IMR-90 (cell line): ENCODE measurements at regions not wholly inside any gene's neighbourhood (a gene's known extent, or its start where the extent isn't known, plus 50 kb on each side); places are given as distances from the start of the nearest gene placed in this dataset.

Source experiments
- ATAC-seq: fragments of 200-7000 bp; cut with Tn5 transposase; 2 replicates; pipeline ENCODE4 v1.9.1; 2020; ENCODE audit warnings: low read depth, mild to moderate bottlenecking, moderate library complexity
- BruUV-seq: library from RNA; stranded (reverse); fragments of 400-500 nt; replicated peaks from 2 replicates; lab custom pipeline; 2021; lab: Mats Ljungman, UMichigan
- CTCF ChIA-PET: fragments of 300-600 bp; formaldehyde crosslinking; extraction: SDS; loops from one replicate; lab custom pipeline; 2021; ENCODE audit warnings: antibody characterized with exemption; lab: Yijun Ruan, JAX
- POLR2A ChIA-PET: fragments of 300-600 bp; sonication (Branson Sonifier 250); formaldehyde crosslinking; loops from one replicate; lab custom pipeline; 2022; ENCODE audit warnings: antibody characterized with exemption; ENCODE audit not compliant: unreplicated experiment; lab: Charles Lee
- DNase-seq: peaks from one replicate; pipeline ENCODE4 v3.0.0; 2013
- H2AFZ ChIP-seq: replicated peaks from 2 replicates; pipeline ENCODE3; 2013; ENCODE audit warnings: low read length, mild to moderate bottlenecking; ENCODE audit not compliant: poor library complexity
- H2AK5ac ChIP-seq: 2 replicates; pipeline ENCODE4 v1.6.1; 2013; ENCODE audit warnings: low read depth, low read length, inconsistent platforms
- H2AK9ac ChIP-seq: replicated peaks from 2 replicates; pipeline ENCODE3; 2013; ENCODE audit warnings: mild to moderate bottlenecking, low read depth, low read length, moderate library complexity; ENCODE audit not compliant: poor library complexity
- H2BK120ac ChIP-seq: 2 replicates; pipeline ENCODE4 v1.6.1; 2013; ENCODE audit warnings: low read depth, low read length, inconsistent platforms
- H2BK15ac ChIP-seq: 3 replicates; pipeline ENCODE4 v1.6.1; 2013; ENCODE audit warnings: low read depth, low read length, inconsistent platforms
- H2BK20ac ChIP-seq: 2 replicates; pipeline ENCODE4 v1.6.1; 2013; ENCODE audit warnings: low read depth, mild to moderate bottlenecking, inconsistent platforms, low read length, moderate library complexity
- H2BK5ac ChIP-seq: 2 replicates; pipeline ENCODE4 v1.6.1; 2013; ENCODE audit warnings: mild to moderate bottlenecking, low read depth, low read length, inconsistent platforms; ENCODE audit not compliant: poor library complexity, severe bottlenecking
- H3K14ac ChIP-seq: replicated peaks from 2 replicates; pipeline ENCODE4 v1.6.1; 2013; ENCODE audit warnings: low read depth, low read length, inconsistent platforms
- H3K18ac ChIP-seq: 2 replicates; pipeline ENCODE4 v1.6.1; 2013; ENCODE audit warnings: low read depth, low read length, control low read depth
- H3K23ac ChIP-seq: 2 replicates; pipeline ENCODE4 v1.6.1; 2013; ENCODE audit warnings: low read depth, low read length, inconsistent platforms
- H3K27ac ChIP-seq: 2 replicates; pipeline ENCODE4 v1.5.1; 2013; ENCODE audit warnings: mild to moderate bottlenecking, control low read depth, low read length; ENCODE audit not compliant: insufficient read depth
- H3K27me3 ChIP-seq: 2 replicates; pipeline ENCODE4 v1.6.1; 2013; ENCODE audit warnings: low read length; ENCODE audit not compliant: control insufficient read depth, insufficient read depth
- H3K36me3 ChIP-seq: 2 replicates; pipeline ENCODE4 v1.6.1; 2013; ENCODE audit warnings: low read length, mixed read lengths; ENCODE audit not compliant: control insufficient read depth, insufficient read depth
- H3K4ac ChIP-seq: 2 replicates; pipeline ENCODE4 v1.6.1; 2013; ENCODE audit warnings: low read depth, low read length, inconsistent platforms
- H3K4me1 ChIP-seq: 2 replicates; pipeline ENCODE4 v1.6.1; 2013; ENCODE audit warnings: low read length, mixed read lengths; ENCODE audit not compliant: control insufficient read depth, insufficient read depth
- H3K4me2 ChIP-seq: 2 replicates; pipeline ENCODE4 v1.6.1; 2013; ENCODE audit warnings: low read depth, mild to moderate bottlenecking, control low read depth, low read length, moderate library complexity
- H3K4me3 ChIP-seq: 2 replicates; pipeline ENCODE4 v1.5.1; 2013; ENCODE audit warnings: low read depth, mild to moderate bottlenecking, control low read depth, low read length, moderate library complexity; ENCODE audit not compliant: insufficient read depth
- H3K56ac ChIP-seq: 2 replicates; pipeline ENCODE4 v1.6.1; 2013; ENCODE audit warnings: low read length, inconsistent platforms; ENCODE audit not compliant: insufficient read depth; ENCODE audit errors: extremely low read depth
- H3K79me1 ChIP-seq, 2 experiments: 2 replicates each; pipeline ENCODE4 v1.6.1; 2013; ENCODE audit warnings: low read length in 2 of 2, inconsistent platforms in 1 of 2, low read depth in 1 of 2
- H3K9ac ChIP-seq: 2 replicates; pipeline ENCODE4 v1.6.1; 2013; ENCODE audit warnings: low read depth, low read length, control low read depth
- H3K9me1 ChIP-seq: 2 replicates; pipeline ENCODE4 v1.6.1; 2013; ENCODE audit warnings: low read length, inconsistent platforms; ENCODE audit not compliant: insufficient read depth
- H3K9me3 ChIP-seq: 2 replicates; pipeline ENCODE4 v1.6.1; 2013; ENCODE audit warnings: low read length; ENCODE audit not compliant: control insufficient read depth, insufficient read depth
- H4K20me1 ChIP-seq: 2 replicates; pipeline ENCODE4 v1.6.1; 2013; ENCODE audit warnings: low read length, inconsistent platforms; ENCODE audit not compliant: insufficient read depth
- H4K5ac ChIP-seq: 2 replicates; pipeline ENCODE4 v1.6.1; 2013; ENCODE audit warnings: mild to moderate bottlenecking, low read depth, low read length, control low read depth
- H4K8ac ChIP-seq, 2 experiments: 2 replicates each; pipeline ENCODE4 v1.6.1; 2013; ENCODE audit warnings: low read depth in 2 of 2, low read length in 2 of 2, control low read depth in 1 of 2, inconsistent platforms in 1 of 2
- H4K91ac ChIP-seq: 2 replicates; pipeline ENCODE4 v1.6.1; 2013; ENCODE audit warnings: low read depth, low read length, inconsistent platforms; ENCODE audit not compliant: insufficient read depth
- BHLHE40 ChIP-seq: fragments of 150-350 bp; IDR thresholded peaks from 2 replicates; pipeline ENCODE4 v1.6.1; 2016; ENCODE audit warnings: mild to moderate bottlenecking, low read depth, low read length
- CEBPB ChIP-seq: IDR thresholded peaks from 2 replicates; pipeline ENCODE4 v1.6.1; 2012; ENCODE audit warnings: low read depth, low read length, improper control_type of control experiment
- CHD1 ChIP-seq: IDR thresholded peaks from 2 replicates; pipeline ENCODE4 v1.6.1; 2012; ENCODE audit warnings: low read depth, low read length, improper control_type of control experiment
- CTCF ChIP-seq: conservative IDR thresholded peaks from 2 replicates; pipeline ENCODE4 v1.5.1; 2012; ENCODE audit warnings: mild to moderate bottlenecking, low read depth, low read length, improper control_type of control experiment
- ELK1 ChIP-seq: fragments of 150-350 bp; IDR thresholded peaks from 2 replicates; pipeline ENCODE4 v1.6.1; 2016; ENCODE audit warnings: low read depth, mild to moderate bottlenecking, low read length, moderate library complexity, borderline replicate concordance
- FOS ChIP-seq: fragments of 150-350 bp; IDR thresholded peaks from 2 replicates; pipeline ENCODE4 v1.6.1; 2016; ENCODE audit warnings: low read depth, low read length
- MAFK ChIP-seq: IDR thresholded peaks from 2 replicates; pipeline ENCODE4 v1.6.1; 2012; ENCODE audit warnings: low read depth, low read length, improper control_type of control experiment
- MAZ ChIP-seq: IDR thresholded peaks from 2 replicates; pipeline ENCODE4 v1.6.1; 2012; ENCODE audit warnings: low read depth, mild to moderate bottlenecking, low read length, improper control_type of control experiment, moderate library complexity, borderline replicate concordance
- MXI1 ChIP-seq: IDR thresholded peaks from 2 replicates; pipeline ENCODE4 v1.6.1; 2012; ENCODE audit warnings: low read depth, mild to moderate bottlenecking, low read length, moderate library complexity, borderline replicate concordance
- NFE2L2 ChIP-seq: fragments of 150-350 bp; IDR thresholded peaks from 2 replicates; pipeline ENCODE4 v1.6.1; 2016; ENCODE audit warnings: low read depth, mild to moderate bottlenecking, low read length
- POLR2A ChIP-seq: IDR thresholded peaks from 2 replicates; pipeline ENCODE4 v1.6.1; 2012; ENCODE audit warnings: mild to moderate bottlenecking, low read depth, low read length
- RAD21 ChIP-seq: IDR thresholded peaks from 2 replicates; pipeline ENCODE4 v1.6.1; 2012; ENCODE audit warnings: low read length, improper control_type of control experiment
- RCOR1 ChIP-seq: IDR thresholded peaks from 2 replicates; pipeline ENCODE4 v1.6.1; 2012; ENCODE audit warnings: mild to moderate bottlenecking, low read length, improper control_type of control experiment; ENCODE audit not compliant: insufficient replicate concordance
- RFX5 ChIP-seq: IDR thresholded peaks from 2 replicates; pipeline ENCODE4 v1.8.0; 2012; ENCODE audit warnings: low read depth, mild to moderate bottlenecking, low read length, moderate library complexity
- SMC3 ChIP-seq: fragments of 150-350 bp; IDR thresholded peaks from 2 replicates; pipeline ENCODE4 v1.6.1; 2016; ENCODE audit warnings: low read depth, mild to moderate bottlenecking, antibody characterized with exemption, low read length, moderate library complexity
- USF2 ChIP-seq: fragments of 150-350 bp; IDR thresholded peaks from 2 replicates; pipeline ENCODE4 v1.6.1; 2017; ENCODE audit warnings: mild to moderate bottlenecking, antibody characterized with exemption, low read length, low read depth
- WGBS, 2 experiments: methylation state at CpG; one replicate each; pipeline versions ENCODE4 v1.1.5 to v1.1.7; 2013; ENCODE audit warnings: missing lambda C conversion rate in 2 of 2; ENCODE audit not compliant: insufficient read length in 1 of 2; ENCODE audit errors: extremely low coverage in 2 of 2; 5-methylcytosine and 5-hydroxymethylcytosine counted together
- dilution Hi-C: fragments of 300-500 bp; cut with HindIII; formaldehyde crosslinking; loops from one replicate; pipeline ENCODE4 v1.14.3; 2018; ENCODE audit warnings: low sequenced_read_pairs; ENCODE audit not compliant: unreplicated experiment
- in situ Hi-C: fragments of 300-500 bp; cut with MboI; formaldehyde crosslinking; loops from 3 replicates; pipeline ENCODE4 v1.14.3; 2019; ENCODE audit warnings: low sequenced_read_pairs, inconsistent platforms, mixed read lengths
- intact Hi-C: fragments of 100-400 bp; cut with micrococcal nuclease; formaldehyde crosslinking; loops from 2 replicates; pipeline ENCODE4 v1.10.0; 2022

GRCh38 chr3:21806733-21807132 lies 55.7 kb upstream of the ZNF385D start:
- Histone ChIP-seq H3K79me1 (no peaks in the 10 kb centered on the region), H4K20me1 (no peaks in the 10 kb centered on the region), H3K14ac (no peak overlapping the region), H2AK9ac (no peak overlapping the region), H4K91ac (no peak overlapping the region), H3K4me2 (no peak overlapping the region), H2BK20ac (no peak overlapping the region), H2AK5ac (no peak overlapping the region), H3K9me1 (no peaks in the 10 kb centered on the region), H3K9me3 (no peaks in the 10 kb centered on the region), H2AFZ (no peak overlapping the region), H2BK5ac (no peak overlapping the region), H3K36me3 (no peaks in the 10 kb centered on the region), H3K27me3 (no peaks in the 10 kb centered on the region), H2BK15ac (no peak overlapping the region), H3K23ac (no peak overlapping the region), H2BK120ac (no peak overlapping the region), H3K4ac (no peak overlapping the region), H3K4me3 (no peak overlapping the region), H4K5ac (no peak overlapping the region), H3K9ac (no peak overlapping the region), H4K8ac (no peak overlapping the region), H3K4me1 (no peaks in the 10 kb centered on the region), H3K27ac (no peak overlapping the region), H3K56ac (no peak overlapping the region), H3K18ac (no peak overlapping the region)
- intact Hi-C loops, result no loop called here
- no peak for DNase-seq
- WGBS, 2 experiments, result 40% methylated on average over 1 of the region's 1 CpG; no CpG with 5 or more reads in 1 of the 2 experiments
- TF ChIP-seq FOS (no peak), MXI1 (no peak), BHLHE40 (no peak), MAFK (no peak), CTCF (no peak), RCOR1 (no peak), POLR2A (no peak), MAZ (no peak), CEBPB (no peak), CHD1 (no peak), SMC3 (no peak), RAD21 (no peak), USF2 (no peak), NFE2L2 (no peak), ELK1 (no peak), RFX5 (no peak)
- CTCF ChIA-PET, result no interaction called here
- POLR2A ChIA-PET, result interaction anchor here (0.6 kb wide), 1 partner anchor 34 kb away, joined by 3 read pairs; no protein-coding TSS in a partner anchor
- in situ Hi-C loops, result no loop called here
- BruUV-seq, result no TSS peak
- no peak for ATAC-seq
- dilution Hi-C loops, result no loop called here
